GM18498 (cell line): ENCODE measurements at regions not wholly inside any gene's neighbourhood (a gene's known extent, or its start where the extent isn't known, plus 50 kb on each side); places are given as distances from the start of the nearest gene placed in this dataset.

Experiments
- ATAC-seq: cut with Tn5 transposase; IDR thresholded peaks from one replicate; pipeline ENCODE4 v1.9.1; 2021; ENCODE audit warnings: mild to moderate bottlenecking, moderate library complexity; ENCODE audit not compliant: unreplicated experiment

DNA sequence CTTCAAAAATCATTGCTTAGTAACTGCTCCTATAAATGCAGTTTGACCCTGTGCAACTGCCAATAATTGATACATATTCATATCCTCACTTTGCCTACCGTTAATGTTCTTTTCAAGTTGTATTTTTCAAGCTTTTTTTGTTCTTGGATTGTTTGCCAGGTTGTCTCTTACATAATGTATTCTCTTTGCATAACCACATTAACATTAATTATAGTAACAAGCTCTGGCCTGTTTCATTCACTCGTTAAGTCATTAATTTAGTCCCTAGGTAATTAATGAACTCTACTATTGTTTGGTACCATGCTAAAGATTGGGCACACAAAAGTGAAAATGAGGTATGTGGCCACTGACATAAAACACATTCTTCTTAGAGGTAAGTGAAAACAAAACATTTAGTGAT, 1338.8 kb downstream of the NSUN3 start:
- ATAC-seq: no peak

DNA sequence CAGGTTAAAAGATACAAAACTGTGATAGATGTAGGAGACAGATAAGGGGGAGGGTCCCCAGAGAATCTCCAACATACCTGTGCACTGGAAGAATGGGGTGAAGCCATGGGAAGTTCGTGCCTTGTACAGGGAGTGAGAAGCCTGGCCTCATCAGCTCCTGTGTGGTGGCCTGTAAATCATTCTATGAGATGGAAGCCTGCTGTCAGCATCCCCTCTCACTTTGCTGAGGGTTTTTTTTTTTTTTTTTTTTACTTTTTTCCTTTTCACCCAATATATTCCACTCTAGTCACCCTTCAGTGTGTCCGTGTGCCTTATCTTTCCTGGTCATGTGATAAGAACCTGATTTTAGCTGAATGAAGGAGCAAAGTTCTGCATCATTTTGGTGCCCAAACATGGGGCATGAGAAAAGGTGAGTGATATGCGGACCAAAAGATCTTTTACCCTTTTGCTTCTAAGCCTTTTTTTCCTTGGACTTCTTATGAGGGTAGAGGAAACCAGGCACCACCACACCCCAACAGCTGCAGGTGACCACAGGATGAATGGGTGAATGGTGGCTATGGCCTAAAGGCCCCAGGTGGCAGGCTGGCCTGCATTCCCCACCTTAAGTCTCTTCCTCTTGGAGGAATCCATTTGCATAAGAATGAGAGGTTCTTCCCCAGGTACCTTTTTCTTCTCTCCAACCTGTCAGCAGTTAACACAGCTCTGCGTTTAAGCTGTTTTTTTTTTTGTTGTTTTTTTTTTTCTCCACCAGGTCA, 1345.0 kb downstream of the NSUN3 start:
- no peak for ATAC-seq

DNA sequence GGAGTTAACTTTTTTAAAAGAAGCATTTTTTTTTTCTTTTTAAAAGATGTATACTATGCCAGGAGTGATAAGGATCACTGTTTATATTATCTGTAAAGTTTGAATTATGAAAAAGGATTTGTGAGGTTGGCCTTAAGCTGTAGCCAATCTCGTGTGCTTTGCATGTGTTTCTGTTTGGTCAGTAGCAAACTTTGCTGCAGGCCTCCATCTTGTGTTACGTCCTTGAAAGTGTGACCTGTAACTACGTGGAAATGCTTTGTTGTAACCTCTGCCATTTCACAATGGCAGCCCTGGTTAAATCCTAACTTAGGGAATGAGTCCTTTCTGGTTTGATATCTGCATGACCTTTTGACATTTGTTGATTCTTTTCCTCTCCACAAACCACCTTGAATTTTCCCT, 1345.6 kb downstream of the NSUN3 start:
- ATAC-seq: no peak

- no peak for ATAC-seq
Observed at GRCh38 chr3:95418251-95418650, 1355.4 kb downstream of the NSUN3 start.

GRCh38 chr3:95424279-95424678, 1361.4 kb downstream of the NSUN3 start:
- no peak for ATAC-seq

DNA sequence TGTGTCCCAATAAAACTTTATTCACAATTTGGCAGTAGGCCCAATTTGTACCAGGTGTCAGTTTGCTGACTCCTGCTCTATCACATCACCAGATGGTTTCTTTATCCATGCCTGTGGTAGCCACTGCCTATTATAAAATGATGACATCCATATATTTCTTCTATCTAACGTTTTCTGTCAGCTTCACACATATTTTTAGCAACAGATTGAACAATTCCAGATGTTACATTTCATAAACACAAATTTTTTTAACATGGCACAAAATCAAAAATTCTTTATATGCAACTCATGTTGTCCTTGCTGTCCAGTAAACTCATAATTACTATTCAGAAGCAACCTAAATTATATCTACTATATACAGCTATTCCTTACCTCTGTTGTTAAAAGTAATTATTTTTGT, 1371.6 kb downstream of the NSUN3 start:
- no peak for ATAC-seq

DNA sequence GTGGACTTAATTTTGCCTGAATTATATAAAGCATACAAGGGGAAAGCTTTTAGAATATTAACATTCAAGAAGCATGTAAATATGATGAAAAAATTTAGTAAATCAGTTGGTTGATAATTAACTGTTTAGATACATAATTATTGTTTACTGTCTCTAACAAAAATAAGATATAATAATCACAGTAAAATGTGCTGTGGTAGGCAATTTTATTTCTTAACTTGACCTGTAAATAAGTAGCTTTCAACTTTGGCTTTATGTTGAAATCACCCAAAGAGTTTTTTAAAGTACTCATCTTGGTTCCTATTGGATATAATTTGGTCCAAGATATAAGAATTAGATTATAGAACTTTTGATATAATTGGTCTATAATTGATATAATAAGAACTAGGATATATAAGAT, 1374.5 kb downstream of the NSUN3 start:
- ATAC-seq: no peak

GRCh38 chr3:95438274-95438673, 1375.4 kb downstream of the NSUN3 start:
- ATAC-seq: no peak

- ATAC-seq: no peak
Observed at GRCh38 chr3:95442766-95443165, 1371.6 kb upstream of the EPHA6 start.

GRCh38 chr3:95449841-95450240, 1364.6 kb upstream of the EPHA6 start:
- ATAC-seq: no peak

GRCh38 chr3:95453242-95453641, 1361.2 kb upstream of the EPHA6 start:
- ATAC-seq: no peak

- no peak for ATAC-seq
Observed at GRCh38 chr3:95456835-95457234, 1357.6 kb upstream of the EPHA6 start.

GRCh38 chr3:95459706-95460105, 1354.7 kb upstream of the EPHA6 start:
- no peak for ATAC-seq

DNA sequence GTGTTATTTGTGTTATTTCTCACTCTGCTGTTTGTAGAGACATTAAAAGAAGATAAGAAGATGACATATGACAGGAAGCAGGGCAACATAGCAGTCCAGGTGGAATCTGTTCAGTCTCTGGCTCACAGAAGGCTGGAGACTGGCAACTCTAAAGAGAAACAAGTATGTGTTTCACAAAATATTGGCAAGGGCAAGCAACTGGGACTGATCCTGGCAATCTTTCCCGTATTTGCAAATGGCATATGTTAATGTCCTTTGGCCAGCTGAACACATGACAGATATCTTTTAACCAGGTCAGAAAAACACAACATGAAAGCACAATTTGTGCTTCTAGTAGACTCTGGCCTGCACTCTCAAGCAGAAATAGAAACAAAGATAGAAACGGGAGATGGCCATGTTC, 1354.1 kb upstream of the EPHA6 start:
- ATAC-seq: no peak

GRCh38 chr3:95462161-95462560, 1352.2 kb upstream of the EPHA6 start:
- no peak for ATAC-seq

DNA sequence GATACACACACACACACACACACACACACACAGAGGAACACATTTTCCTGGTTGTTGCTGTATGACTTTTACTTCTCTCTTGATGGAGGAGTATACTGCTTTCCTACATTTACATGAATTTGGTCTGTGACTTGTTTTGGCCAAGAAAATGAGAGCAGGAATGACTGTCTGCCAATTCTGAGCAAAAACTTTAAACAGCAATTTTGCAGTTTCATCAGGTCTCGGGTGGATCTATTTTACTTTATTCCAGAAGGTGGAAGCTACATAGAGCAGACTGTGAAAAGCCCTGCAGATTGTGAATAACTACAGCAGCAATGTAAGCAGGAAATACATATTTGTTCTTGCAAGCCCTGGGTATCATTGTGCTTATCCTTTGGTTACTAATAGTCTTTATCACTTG, 1350.0 kb upstream of the EPHA6 start:
- ATAC-seq: no peak

GRCh38 chr3:95468331-95468730, 1346.1 kb upstream of the EPHA6 start:
- ATAC-seq: no peak

DNA sequence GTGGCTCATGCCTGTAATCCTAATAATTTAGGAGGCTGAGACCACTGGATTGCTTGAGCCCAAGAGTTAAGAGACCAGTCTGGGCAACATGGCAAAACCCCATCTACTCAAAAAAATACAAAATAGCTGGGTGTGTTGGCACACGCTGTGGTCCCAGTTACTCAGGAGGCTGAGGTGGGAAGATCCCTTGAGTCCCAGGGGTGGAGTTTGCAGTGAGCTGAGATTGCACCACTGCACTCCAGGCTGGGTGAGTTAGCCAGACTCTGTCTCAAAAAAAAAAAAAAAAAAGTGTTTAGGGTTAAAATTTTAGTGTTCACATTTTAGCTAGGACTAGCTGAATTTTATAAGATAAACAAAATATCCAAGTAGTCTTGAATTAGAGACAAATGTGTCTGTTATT, 1340.1 kb upstream of the EPHA6 start:
- ATAC-seq: no peak

- ATAC-seq: peak; percentile 47
Observed at GRCh38 chr3:95476534-95476933, 1337.9 kb upstream of the EPHA6 start.

GRCh38 chr3:95506174-95506573, 1308.2 kb upstream of the EPHA6 start:
- ATAC-seq: no peak

DNA sequence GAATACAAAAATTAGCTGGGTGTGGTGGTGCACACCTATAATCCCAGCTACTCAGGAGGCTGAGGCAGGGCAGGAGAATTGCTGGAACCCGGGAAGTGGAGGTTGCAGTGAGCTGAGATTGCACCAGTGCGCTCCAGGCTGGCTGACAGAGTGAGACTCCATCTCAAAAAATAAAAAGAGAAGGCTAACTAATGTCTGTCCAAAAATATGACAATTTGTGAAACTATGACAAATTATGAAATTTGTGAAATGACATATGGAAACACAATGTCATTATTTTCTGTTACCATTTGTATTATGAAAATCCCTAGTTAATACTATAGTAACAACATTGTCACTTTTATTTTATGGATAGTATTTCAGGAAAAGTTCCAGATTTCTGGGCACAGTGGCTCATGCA, 1306.3 kb upstream of the EPHA6 start:
- no peak for ATAC-seq

- no peak for ATAC-seq
Observed at GRCh38 chr3:95511828-95512227, 1302.6 kb upstream of the EPHA6 start.

- ATAC-seq: no peak
Observed at GRCh38 chr3:95514260-95514659, 1300.1 kb upstream of the EPHA6 start.
